BE2C (cell line): ENCODE measurements at regions not wholly inside any gene's neighbourhood (a gene's known extent, or its start where the extent isn't known, plus 50 kb on each side); places are given as distances from the start of the nearest gene placed in this dataset.

Experiments used
- DNase-seq: peaks from one replicate; pipeline ENCODE4 v3.0.0-alpha.2; 2020
- H3K27me3 ChIP-seq: fragments of 250-450 bp; sonication (Bioruptor Pico); 2 replicates; pipeline ENCODE4 v1.5.1; 2020; ENCODE audit warnings: mild to moderate bottlenecking
- H3K36me3 ChIP-seq: fragments of 250-450 bp; sonication (Bioruptor Pico); 2 replicates; pipeline ENCODE4 v1.5.1; 2020; ENCODE audit warnings: mild to moderate bottlenecking
- H3K4me1 ChIP-seq: fragments of 250-450 bp; sonication (Bioruptor Pico); 2 replicates; pipeline ENCODE4 v1.5.1; 2020
- H3K4me3 ChIP-seq: 2 replicates; pipeline ENCODE4 v1.5.1; 2011; ENCODE audit warnings: low read depth, low read length
- H3K9me3 ChIP-seq: fragments of 250-450 bp; sonication (Bioruptor Pico); 2 replicates; pipeline ENCODE4 v1.5.1; 2020
- TF ChIP-seq, protein P1 (sequence below): IDR thresholded peaks from 2 replicates; pipeline ENCODE4 v1.5.1; 2012; ENCODE audit warnings: mild to moderate bottlenecking, low read depth, low read length

DNA sequence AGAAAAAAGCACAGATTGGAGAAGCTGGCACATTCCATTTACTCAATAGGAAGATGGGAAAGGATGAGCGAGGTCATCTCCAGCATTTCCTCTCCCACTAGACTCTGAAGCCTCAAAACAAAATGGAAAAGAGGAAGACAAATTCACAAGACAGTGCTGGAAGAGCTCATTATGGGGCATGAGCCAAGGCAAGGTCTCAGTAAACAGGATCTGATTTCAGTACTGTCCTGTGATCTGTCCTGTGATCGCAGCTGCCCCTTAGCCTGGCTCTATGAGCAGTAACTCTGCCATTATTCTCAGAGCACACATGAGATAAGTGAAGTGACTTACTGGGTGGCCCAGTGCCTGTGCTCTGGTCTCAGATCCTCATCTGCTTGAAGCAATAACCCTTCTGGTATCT is 68.1 kb upstream of the SLC4A11 start:
- Histone ChIP-seq H3K27me3 (no peaks in the 10 kb centered on the region), H3K4me3 (no peak overlapping the region), H3K36me3 (peaks cover 15% of the 10 kb centered on the region), H3K9me3 (no peaks in the 10 kb centered on the region), H3K4me1 (no peaks in the 10 kb centered on the region)
- TF ChIP-seq, protein P1, sequence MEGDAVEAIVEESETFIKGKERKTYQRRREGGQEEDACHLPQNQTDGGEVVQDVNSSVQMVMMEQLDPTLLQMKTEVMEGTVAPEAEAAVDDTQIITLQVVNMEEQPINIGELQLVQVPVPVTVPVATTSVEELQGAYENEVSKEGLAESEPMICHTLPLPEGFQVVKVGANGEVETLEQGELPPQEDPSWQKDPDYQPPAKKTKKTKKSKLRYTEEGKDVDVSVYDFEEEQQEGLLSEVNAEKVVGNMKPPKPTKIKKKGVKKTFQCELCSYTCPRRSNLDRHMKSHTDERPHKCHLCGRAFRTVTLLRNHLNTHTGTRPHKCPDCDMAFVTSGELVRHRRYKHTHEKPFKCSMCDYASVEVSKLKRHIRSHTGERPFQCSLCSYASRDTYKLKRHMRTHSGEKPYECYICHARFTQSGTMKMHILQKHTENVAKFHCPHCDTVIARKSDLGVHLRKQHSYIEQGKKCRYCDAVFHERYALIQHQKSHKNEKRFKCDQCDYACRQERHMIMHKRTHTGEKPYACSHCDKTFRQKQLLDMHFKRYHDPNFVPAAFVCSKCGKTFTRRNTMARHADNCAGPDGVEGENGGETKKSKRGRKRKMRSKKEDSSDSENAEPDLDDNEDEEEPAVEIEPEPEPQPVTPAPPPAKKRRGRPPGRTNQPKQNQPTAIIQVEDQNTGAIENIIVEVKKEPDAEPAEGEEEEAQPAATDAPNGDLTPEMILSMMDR: no peak
- DNase-seq: no peak

DNA sequence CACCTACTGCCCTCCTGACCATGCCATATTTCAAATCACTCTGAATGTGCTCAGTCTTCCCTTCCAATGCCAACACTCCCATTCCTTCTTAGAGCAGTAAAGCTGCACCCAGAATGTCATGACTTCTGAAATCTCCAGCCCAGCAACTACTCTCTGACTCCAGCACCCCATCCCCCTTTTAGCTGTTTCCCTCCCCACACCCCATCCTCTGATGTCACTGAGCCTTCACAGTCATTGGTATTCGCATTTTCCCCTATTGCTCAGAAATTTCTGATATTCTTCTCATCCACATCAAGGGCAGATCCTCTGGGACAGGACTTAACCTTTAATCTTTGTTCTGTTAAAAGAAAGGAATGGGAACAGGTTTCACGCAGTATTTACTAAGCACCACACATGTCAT is 67.1 kb upstream of the SLC4A11 start:
- H3K27me3 ChIP-seq: no peaks in the 10 kb centered on the region
- no peak for DNase-seq
- no peaks in the 10 kb centered on the region for H3K9me3 ChIP-seq
- no peak overlapping the region for H3K4me3 ChIP-seq
- TF ChIP-seq, protein P1: no peak
- peaks cover 12% of the 10 kb centered on the region for H3K36me3 ChIP-seq
- H3K4me1 ChIP-seq: no peaks in the 10 kb centered on the region

DNA sequence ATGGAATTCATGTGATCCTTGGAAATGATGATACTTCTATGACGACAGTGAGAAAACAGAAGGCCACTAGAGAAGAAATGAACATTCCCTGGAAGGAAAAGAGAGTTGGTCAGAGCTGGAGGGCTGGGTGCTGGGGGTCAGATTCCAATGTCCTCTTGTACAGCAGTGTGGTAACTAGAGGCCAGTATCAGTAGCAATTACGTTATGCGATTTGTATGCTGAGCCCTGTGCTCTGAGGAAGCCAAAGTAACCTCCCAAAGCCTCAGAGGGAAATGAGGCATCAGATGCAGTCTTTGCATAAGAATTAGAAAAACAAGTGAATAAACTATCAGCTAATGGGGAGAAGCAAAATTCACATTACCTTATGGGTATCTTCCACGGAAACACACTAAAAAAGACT is 65.5 kb upstream of the SLC4A11 start:
- no peaks in the 10 kb centered on the region for H3K27me3 ChIP-seq
- no peaks in the 10 kb centered on the region for H3K4me1 ChIP-seq
- H3K36me3 ChIP-seq: peaks cover 12% of the 10 kb centered on the region
- no peaks in the 10 kb centered on the region for H3K9me3 ChIP-seq
- H3K4me3 ChIP-seq: no peak overlapping the region
- TF ChIP-seq, protein P1: no peak
- no peak for DNase-seq

DNA sequence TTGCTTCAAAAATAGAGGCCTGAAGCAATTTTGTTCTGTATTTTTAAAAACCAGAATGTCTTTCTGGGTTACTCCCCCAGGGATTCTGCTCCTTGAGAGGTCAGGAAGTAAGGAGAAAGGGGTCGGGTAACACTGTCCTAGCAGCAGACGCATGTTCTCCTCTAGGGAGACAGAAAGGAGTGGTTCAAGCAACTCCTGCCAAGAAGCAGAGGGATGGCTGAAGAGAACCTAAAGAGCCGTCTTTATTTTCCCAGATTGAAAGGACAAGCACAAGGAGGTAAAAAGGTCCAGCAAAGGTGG is 58.0 kb upstream of the SLC4A11 start:
- Histone ChIP-seq H3K4me1 (no peaks in the 10 kb centered on the region), H3K27me3 (no peaks in the 10 kb centered on the region), H3K4me3 (no peak overlapping the region), H3K36me3 (no peaks in the 10 kb centered on the region; the same call in 1 of the 2 replicates), H3K9me3 (no peaks in the 10 kb centered on the region)
- DNase-seq: no peak
- TF ChIP-seq, protein P1: no peak

DNA sequence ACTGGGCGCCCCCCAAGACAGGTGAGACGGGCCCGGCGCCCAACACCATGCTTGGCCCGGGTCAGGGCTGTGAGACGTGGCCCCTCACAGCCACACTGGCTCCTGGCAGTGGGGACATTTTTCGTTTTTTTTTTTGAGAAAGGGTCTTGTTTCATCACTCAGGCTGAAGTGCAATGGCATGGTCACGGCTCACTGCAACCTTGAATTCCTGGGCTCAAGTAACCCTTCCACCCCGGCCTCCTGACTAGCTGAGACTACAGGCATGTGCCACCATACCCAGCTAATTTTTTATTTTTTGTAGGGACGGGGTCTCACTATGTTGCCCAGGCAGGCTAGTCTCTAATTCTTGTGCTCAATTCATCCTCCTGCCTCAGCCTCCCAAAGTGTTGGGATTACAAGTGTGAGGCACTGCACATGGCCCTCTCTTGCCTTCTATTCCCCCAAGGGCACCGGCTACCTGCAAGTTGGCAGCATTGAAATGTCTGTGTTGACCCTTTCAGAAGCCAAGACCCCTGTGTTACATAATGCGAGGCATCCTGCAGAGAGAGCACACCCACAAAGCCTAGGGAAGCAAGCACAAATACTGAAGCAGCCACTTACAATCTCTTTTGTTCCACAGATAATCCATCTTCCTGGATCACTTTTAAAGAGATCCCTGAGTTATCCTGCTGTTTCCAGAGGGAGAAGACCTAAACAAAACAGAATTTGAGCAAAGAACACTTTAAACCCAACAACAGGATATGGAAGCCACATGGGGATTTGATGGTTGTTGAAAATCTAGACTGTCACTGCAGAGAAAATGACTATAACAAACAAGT is 57.5 kb upstream of the SLC4A11 start:
- no peak for DNase-seq
- no peak overlapping the region for H3K4me3 ChIP-seq
- no peaks in the 10 kb centered on the region for H3K4me1 ChIP-seq
- no peaks in the 10 kb centered on the region for H3K27me3 ChIP-seq
- no peaks in the 10 kb centered on the region; the same call in 1 of the 2 replicates for H3K36me3 ChIP-seq
- TF ChIP-seq, protein P1: no peak
- no peaks in the 10 kb centered on the region for H3K9me3 ChIP-seq
